ENCODE measurements at regions not wholly inside any gene's neighbourhood (a gene's known extent, or its start where the extent isn't known, plus 50 kb on each side); places are given as distances from the start of the nearest gene placed in this dataset.

DNA sequence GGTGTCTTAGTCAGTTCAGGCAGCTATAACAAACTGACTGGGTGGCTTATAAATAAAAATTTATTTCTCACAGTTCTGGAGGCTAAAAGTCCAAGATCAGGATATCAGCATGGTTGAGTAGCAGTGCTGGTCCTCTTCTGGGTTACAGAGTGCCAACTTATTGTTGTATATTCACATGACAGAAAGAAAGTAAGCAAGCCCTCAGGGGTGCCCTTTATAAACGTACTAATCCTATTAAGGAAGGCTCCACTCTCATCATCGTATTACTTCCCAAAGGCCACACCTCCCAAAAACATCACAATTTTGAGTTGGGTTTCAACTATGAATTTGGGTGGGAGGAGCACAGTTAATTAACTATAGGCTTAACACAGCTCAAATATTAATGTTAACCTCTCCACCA is 653.0 kb downstream of the DIPK2A start:
- Histone ChIP-seq H3K27ac (ENCODE audit: low read length) (no peak overlapping the region), H2AFZ (ENCODE audit: low read depth, low read length) (no peak overlapping the region), H3K9me2 (ENCODE audit: insufficient read depth, low read length) (no peaks in the 10 kb centered on the region), H3F3A (ENCODE audit: insufficient read depth, low read length, poor library complexity, severe bottlenecking) (no peaks in the 10 kb centered on the region), H3K9ac (ENCODE audit: low read length) (no peak overlapping the region), H4K20me1 (ENCODE audit: insufficient read depth) (no peaks in the 10 kb centered on the region), H3K27me3 (ENCODE audit: insufficient read depth, low read depth, low read length) (no peaks in the 10 kb centered on the region), H3K4me2 (ENCODE audit: low read length) (no peak overlapping the region), H3K36me3 (ENCODE audit: insufficient read depth, low read length) (no peaks in the 10 kb centered on the region), H3K79me2 (replicated peaks; ENCODE audit: insufficient read depth, low read length) (no peaks in the 10 kb centered on the region), H3K9me3 (ENCODE audit: low read length) (no peaks in the 10 kb centered on the region), H3K4me3 (ENCODE audit: low read length) (no peak overlapping the region)
- TF ChIP-seq TAF1 (IDR thresholded peaks at IDR 0.05; ENCODE audit: low read depth) (no peak), EZH2 (IDR thresholded peaks at IDR 0.05; ENCODE audit: borderline replicate concordance, insufficient read depth, low read length, poor library complexity, severe bottlenecking) (no peak)

DNA sequence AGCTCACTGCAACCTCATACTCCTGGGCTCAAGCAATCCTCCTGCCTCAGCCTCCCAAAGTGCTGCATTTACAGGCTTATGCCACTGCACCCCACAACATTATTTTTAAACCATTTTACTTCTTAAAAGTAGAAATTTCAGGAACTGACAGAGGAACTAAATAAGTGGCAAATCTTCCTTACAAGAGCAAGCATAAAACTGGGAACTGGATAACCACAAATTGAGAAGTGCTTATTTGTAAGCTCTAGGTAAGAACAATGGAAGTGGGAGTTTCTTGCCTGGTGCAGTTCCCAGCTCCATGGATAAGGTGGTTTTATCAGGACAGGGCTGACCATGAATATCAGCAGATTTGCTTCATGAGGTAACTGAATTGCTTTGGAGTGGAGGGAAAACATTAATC is 655.2 kb downstream of the DIPK2A start:
- no peaks in the 10 kb centered on the region for H3K79me2 ChIP-seq (replicated peaks; ENCODE audit: insufficient read depth, low read length)
- no peaks in the 10 kb centered on the region for H3F3A ChIP-seq (ENCODE audit: insufficient read depth, low read length, poor library complexity, severe bottlenecking)
- no peak overlapping the region for H3K9ac ChIP-seq (ENCODE audit: low read length)

More for the DNA sequence above, 655.2 kb downstream of the DIPK2A start:
- no peak overlapping the region for H3K27ac ChIP-seq (ENCODE audit: low read length)
- no peaks in the 10 kb centered on the region for H3K36me3 ChIP-seq (ENCODE audit: insufficient read depth, low read length)
- H4K20me1 ChIP-seq (ENCODE audit: insufficient read depth), result no peaks in the 10 kb centered on the region
- H3K9me3 ChIP-seq (ENCODE audit: low read length), result no peaks in the 10 kb centered on the region
- H2AFZ ChIP-seq (ENCODE audit: low read depth, low read length), result no peak overlapping the region
- no peak overlapping the region for H3K4me2 ChIP-seq (ENCODE audit: low read length)
- no peaks in the 10 kb centered on the region for H3K9me2 ChIP-seq (ENCODE audit: insufficient read depth, low read length)
- no peaks in the 10 kb centered on the region for H3K27me3 ChIP-seq (ENCODE audit: insufficient read depth, low read depth, low read length)
- TF ChIP-seq MXI1 (conservative IDR thresholded peaks at IDR 0.05; ENCODE audit: poor library complexity, severe bottlenecking), result no peak
- TF ChIP-seq RAD21 (conservative IDR thresholded peaks at IDR 0.05), result no peak
- no peak for TF ChIP-seq POLR2AphosphoS5 (IDR thresholded peaks at IDR 0.05)
- TF ChIP-seq EP300 (conservative IDR thresholded peaks at IDR 0.05; ENCODE audit: poor library complexity, severe bottlenecking), result no peak
- TF ChIP-seq REST (IDR thresholded peaks at IDR 0.05; ENCODE audit: borderline replicate concordance), result no peak
- TF ChIP-seq EZH2 (IDR thresholded peaks at IDR 0.05; ENCODE audit: borderline replicate concordance, insufficient read depth, low read length, poor library complexity, severe bottlenecking), result no peak
- TF ChIP-seq CTCF (IDR thresholded peaks at IDR 0.05; ENCODE audit: poor library complexity, severe bottlenecking), result no peak
- no peak for TF ChIP-seq TAF1 (IDR thresholded peaks at IDR 0.05; ENCODE audit: low read depth)
- TF ChIP-seq SMC3 (conservative IDR thresholded peaks at IDR 0.05; ENCODE audit: poor library complexity), result no peak
- H3K4me3 ChIP-seq (ENCODE audit: low read length), result no peak overlapping the region
